HCT116 (cell line): ENCODE measurements at regions not wholly inside any gene's neighbourhood (a gene's known extent, or its start where the extent isn't known, plus 50 kb on each side); places are given as distances from the start of the nearest gene placed in this dataset.

Experiments
- CEBPB ChIP-seq: IDR thresholded peaks from 2 replicates; pipeline ENCODE4 v1.6.1; 2012; ENCODE audit warnings: low read depth
- ELF1 ChIP-seq: IDR thresholded peaks from 2 replicates; pipeline ENCODE4 v1.6.1; 2012; ENCODE audit warnings: low read depth, borderline replicate concordance
- EZH2 ChIP-seq: fragments of 200-600 bp; sonication (generic); IDR thresholded peaks from 2 replicates; pipeline ENCODE4 v1.6.1; 2017; ENCODE audit warnings: antibody characterized with exemption, mixed run types
- FOSL1 ChIP-seq: IDR thresholded peaks from 2 replicates; pipeline ENCODE4 v1.6.1; 2012; ENCODE audit warnings: low read depth
- JUND ChIP-seq: IDR thresholded peaks from 2 replicates; pipeline ENCODE4 v1.6.1; 2012
- POLR2A ChIP-seq: IDR thresholded peaks from 2 replicates; pipeline ENCODE4 v1.7.0; 2011; ENCODE audit warnings: borderline replicate concordance; ENCODE audit not compliant: insufficient read depth, insufficient read length; ENCODE audit errors: extremely low read depth
- POLR2AphosphoS5 ChIP-seq: IDR thresholded peaks from 2 replicates; pipeline ENCODE4 v1.6.1; 2011; ENCODE audit warnings: mild to moderate bottlenecking, low read depth, low read length, moderate library complexity
- RAD21 ChIP-seq: IDR thresholded peaks from 2 replicates; pipeline ENCODE4 v1.6.1; 2012; ENCODE audit warnings: low read depth, mild to moderate bottlenecking
- SP1 ChIP-seq: IDR thresholded peaks from 2 replicates; pipeline ENCODE4 v1.6.1; 2012; ENCODE audit warnings: low read depth
- TF ChIP-seq, protein P1 (sequence below), 3 experiments: fragments of 200-600 bp in 1 of 3; sonication (generic) in 1 of 3; IDR thresholded peaks in 2 of 3; conservative IDR thresholded peaks in 1 of 3; 2 replicates each; pipeline ENCODE4 v1.5.1; 2012 to 2017; ENCODE audit warnings: low read depth in 2 of 3, low read length in 2 of 3, antibody characterized with exemption in 1 of 3, borderline replicate concordance in 1 of 3, control low read depth in 1 of 3, mild to moderate bottlenecking in 1 of 3, mixed read lengths in 1 of 3, mixed run types in 1 of 3, moderate library complexity in 1 of 3; ENCODE audit not compliant: insufficient read depth in 1 of 3
- TF ChIP-seq, protein P2 (sequence below): IDR thresholded peaks from 2 replicates; pipeline ENCODE4 v1.6.1; 2012; ENCODE audit warnings: low read depth
- TF ChIP-seq, protein P3 (sequence below): IDR thresholded peaks from 2 replicates; pipeline ENCODE4 v1.6.1; 2012

DNA sequence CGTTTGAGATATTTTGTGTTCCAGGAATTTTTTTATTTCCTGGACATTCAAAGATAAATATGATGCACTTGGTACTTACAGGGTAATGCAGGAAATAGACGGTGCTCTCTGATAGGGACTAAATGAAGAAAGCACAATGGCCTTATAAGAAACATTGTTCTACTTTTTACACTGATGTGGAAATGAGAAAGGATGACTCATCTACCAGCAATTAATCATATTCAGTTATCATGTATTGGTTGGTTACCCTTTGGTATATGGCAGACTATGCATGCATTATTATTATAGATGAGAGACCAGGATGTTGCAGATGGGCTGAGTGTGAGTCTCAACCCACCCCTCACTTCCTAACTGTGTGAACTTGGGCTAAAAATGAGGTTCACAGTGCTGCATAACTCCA lies 222.2 kb downstream of the FLRT2 start:
- TF ChIP-seq SP1 (no peak), EZH2 (no peak), RAD21 (no peak), POLR2AphosphoS5 (no peak), ELF1 (no peak), FOSL1 (no peak), CEBPB (no peak), JUND (no peak), POLR2A (no peak)
- TF ChIP-seq, protein P1, sequence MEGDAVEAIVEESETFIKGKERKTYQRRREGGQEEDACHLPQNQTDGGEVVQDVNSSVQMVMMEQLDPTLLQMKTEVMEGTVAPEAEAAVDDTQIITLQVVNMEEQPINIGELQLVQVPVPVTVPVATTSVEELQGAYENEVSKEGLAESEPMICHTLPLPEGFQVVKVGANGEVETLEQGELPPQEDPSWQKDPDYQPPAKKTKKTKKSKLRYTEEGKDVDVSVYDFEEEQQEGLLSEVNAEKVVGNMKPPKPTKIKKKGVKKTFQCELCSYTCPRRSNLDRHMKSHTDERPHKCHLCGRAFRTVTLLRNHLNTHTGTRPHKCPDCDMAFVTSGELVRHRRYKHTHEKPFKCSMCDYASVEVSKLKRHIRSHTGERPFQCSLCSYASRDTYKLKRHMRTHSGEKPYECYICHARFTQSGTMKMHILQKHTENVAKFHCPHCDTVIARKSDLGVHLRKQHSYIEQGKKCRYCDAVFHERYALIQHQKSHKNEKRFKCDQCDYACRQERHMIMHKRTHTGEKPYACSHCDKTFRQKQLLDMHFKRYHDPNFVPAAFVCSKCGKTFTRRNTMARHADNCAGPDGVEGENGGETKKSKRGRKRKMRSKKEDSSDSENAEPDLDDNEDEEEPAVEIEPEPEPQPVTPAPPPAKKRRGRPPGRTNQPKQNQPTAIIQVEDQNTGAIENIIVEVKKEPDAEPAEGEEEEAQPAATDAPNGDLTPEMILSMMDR (IDR thresholded peaks at IDR 0.05 in 2 of 3, conservative IDR thresholded peaks at IDR 0.05 in 1 of 3; ENCODE audit: borderline replicate concordance in 1 of 3, insufficient read depth in 1 of 3, low read depth in 2 of 3, low read length in 2 of 3) = no peak
- TF ChIP-seq, protein P2, sequence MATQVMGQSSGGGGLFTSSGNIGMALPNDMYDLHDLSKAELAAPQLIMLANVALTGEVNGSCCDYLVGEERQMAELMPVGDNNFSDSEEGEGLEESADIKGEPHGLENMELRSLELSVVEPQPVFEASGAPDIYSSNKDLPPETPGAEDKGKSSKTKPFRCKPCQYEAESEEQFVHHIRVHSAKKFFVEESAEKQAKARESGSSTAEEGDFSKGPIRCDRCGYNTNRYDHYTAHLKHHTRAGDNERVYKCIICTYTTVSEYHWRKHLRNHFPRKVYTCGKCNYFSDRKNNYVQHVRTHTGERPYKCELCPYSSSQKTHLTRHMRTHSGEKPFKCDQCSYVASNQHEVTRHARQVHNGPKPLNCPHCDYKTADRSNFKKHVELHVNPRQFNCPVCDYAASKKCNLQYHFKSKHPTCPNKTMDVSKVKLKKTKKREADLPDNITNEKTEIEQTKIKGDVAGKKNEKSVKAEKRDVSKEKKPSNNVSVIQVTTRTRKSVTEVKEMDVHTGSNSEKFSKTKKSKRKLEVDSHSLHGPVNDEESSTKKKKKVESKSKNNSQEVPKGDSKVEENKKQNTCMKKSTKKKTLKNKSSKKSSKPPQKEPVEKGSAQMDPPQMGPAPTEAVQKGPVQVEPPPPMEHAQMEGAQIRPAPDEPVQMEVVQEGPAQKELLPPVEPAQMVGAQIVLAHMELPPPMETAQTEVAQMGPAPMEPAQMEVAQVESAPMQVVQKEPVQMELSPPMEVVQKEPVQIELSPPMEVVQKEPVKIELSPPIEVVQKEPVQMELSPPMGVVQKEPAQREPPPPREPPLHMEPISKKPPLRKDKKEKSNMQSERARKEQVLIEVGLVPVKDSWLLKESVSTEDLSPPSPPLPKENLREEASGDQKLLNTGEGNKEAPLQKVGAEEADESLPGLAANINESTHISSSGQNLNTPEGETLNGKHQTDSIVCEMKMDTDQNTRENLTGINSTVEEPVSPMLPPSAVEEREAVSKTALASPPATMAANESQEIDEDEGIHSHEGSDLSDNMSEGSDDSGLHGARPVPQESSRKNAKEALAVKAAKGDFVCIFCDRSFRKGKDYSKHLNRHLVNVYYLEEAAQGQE = no peak
- TF ChIP-seq, protein P3, sequence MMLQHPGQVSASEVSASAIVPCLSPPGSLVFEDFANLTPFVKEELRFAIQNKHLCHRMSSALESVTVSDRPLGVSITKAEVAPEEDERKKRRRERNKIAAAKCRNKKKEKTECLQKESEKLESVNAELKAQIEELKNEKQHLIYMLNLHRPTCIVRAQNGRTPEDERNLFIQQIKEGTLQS = no peak
